ENCODE measurements at regions not wholly inside any gene's neighbourhood (a gene's known extent, or its start where the extent isn't known, plus 50 kb on each side); places are given as distances from the start of the nearest gene placed in this dataset.

GRCh38 chr12:63212316-63212715 lies 61.3 kb upstream of the AVPR1A start:
- no peaks in the 10 kb centered on the region for H3K4me1 Mint-ChIP-seq
- no peaks in the 10 kb centered on the region for H3K9me3 Mint-ChIP-seq
- POLR2A ChIA-PET = no interaction called here
- DNase-seq (ENCODE audit: low spot score) (no peak), ATAC-seq (no peak)
- no peak overlapping the region for H3K4me3 Mint-ChIP-seq
- no peaks in the 10 kb centered on the region; the same call in 1 of the 2 replicates for H3K27me3 Mint-ChIP-seq (ENCODE audit: low read depth)
- TF ChIP-seq JAZF1 (CRISPR knock-in tag; IDR thresholded peaks at IDR 0.05) (no peak), ZNF396 (CRISPR knock-in tag; IDR thresholded peaks at IDR 0.05; ENCODE audit: borderline replicate concordance) (no peak)
- CTCF ChIA-PET = interaction anchor here (0.9 kb wide), 1 partner anchor 143 kb away, joined by 3 read pairs; no protein-coding TSS in a partner anchor
- no peaks in the 10 kb centered on the region for H3K36me3 Mint-ChIP-seq
- H3K27ac Mint-ChIP-seq = no peak overlapping the region

GRCh38 chr12:63208956-63209355 lies 58.0 kb upstream of the AVPR1A start:
- no peak for TF ChIP-seq ZNF138 (CRISPR knock-in tag; conservative IDR thresholded peaks at IDR 0.05)
- no peak for TF ChIP-seq RORB (CRISPR knock-in tag; IDR thresholded peaks at IDR 0.05)
- no peak for TF ChIP-seq MLX (CRISPR knock-in tag; IDR thresholded peaks at IDR 0.05)
- no peak for TF ChIP-seq RELA (CRISPR knock-in tag; IDR thresholded peaks at IDR 0.05; ENCODE audit: borderline replicate concordance)
- no peak for TF ChIP-seq NR2C2 (CRISPR knock-in tag; IDR thresholded peaks at IDR 0.05)
- TF ChIP-seq CREB1 (CRISPR knock-in tag; IDR thresholded peaks at IDR 0.05) = no peak
- TF ChIP-seq MYBL2 (CRISPR knock-in tag; IDR thresholded peaks at IDR 0.05) = no peak
- no peak for TF ChIP-seq ZSCAN18 (CRISPR knock-in tag; IDR thresholded peaks at IDR 0.05)
- TF ChIP-seq TCF7 (CRISPR knock-in tag; IDR thresholded peaks at IDR 0.05; ENCODE audit: low read depth) = no peak
- Mint-ChIP-seq H3K4me1 (no peaks in the 10 kb centered on the region), H3K27me3 (ENCODE audit: low read depth) (no peaks in the 10 kb centered on the region), H3K36me3 (no peaks in the 10 kb centered on the region), H3K27ac (no peak overlapping the region), H3K4me3 (no peak overlapping the region), H3K9me3 (no peaks in the 10 kb centered on the region)
- CTCF ChIA-PET = no interaction called here
- no peak for DNase-seq (ENCODE audit: low spot score)
- POLR2A ChIA-PET = no interaction called here
- ATAC-seq = no peak

DNA sequence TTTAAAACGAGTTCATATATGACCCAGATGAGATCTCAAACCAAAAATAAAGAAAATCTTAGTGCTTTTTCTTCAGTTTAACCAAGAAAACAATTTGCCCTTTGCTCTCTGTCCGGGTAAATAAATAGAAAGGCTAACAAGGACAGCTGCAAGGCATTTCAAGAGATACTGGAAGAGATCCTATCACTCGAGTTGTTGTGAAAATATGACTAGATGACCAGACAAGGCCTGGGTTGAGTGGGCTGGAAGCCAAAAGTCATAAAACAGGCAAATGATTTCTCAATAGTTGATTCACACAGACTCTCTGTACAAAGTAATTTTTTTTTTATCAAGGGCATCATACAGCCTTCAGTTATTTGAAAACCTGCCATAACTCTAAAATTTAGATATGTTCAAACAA lies 55.9 kb upstream of the AVPR1A start:
- Mint-ChIP-seq H3K9me3 (no peaks in the 10 kb centered on the region), H3K4me3 (no peak overlapping the region), H3K27ac (no peak overlapping the region), H3K4me1 (no peaks in the 10 kb centered on the region), H3K36me3 (no peaks in the 10 kb centered on the region), H3K27me3 (ENCODE audit: low read depth) (no peaks in the 10 kb centered on the region)
- no peak for TF ChIP-seq SMAD3 (CRISPR knock-in tag; IDR thresholded peaks at IDR 0.05; ENCODE audit: borderline replicate concordance)
- TF ChIP-seq KAT7 (CRISPR knock-in tag; IDR thresholded peaks at IDR 0.05; ENCODE audit: borderline replicate concordance) = no peak
- no peak for TF ChIP-seq ZMAT4 (CRISPR knock-in tag; IDR thresholded peaks at IDR 0.05)
- TF ChIP-seq USF1 (CRISPR knock-in tag; IDR thresholded peaks at IDR 0.05) = no peak
- TF ChIP-seq ZNF263 (CRISPR knock-in tag; IDR thresholded peaks at IDR 0.05; ENCODE audit: low read depth) = no peak
- TF ChIP-seq CREM (CRISPR knock-in tag; IDR thresholded peaks at IDR 0.05) = no peak
- no peak for TF ChIP-seq MXD4 (CRISPR knock-in tag; IDR thresholded peaks at IDR 0.05; ENCODE audit: borderline replicate concordance)
- TF ChIP-seq ZBTB43 (CRISPR knock-in tag; IDR thresholded peaks at IDR 0.05) = no peak
- no peak for DNase-seq (ENCODE audit: low spot score)
- ChIA-PET POLR2A (no interaction called here), CTCF (no interaction called here)
- no peak for ATAC-seq

All from WTC11 (cell line).